ENCODE measurements at regions not wholly inside any gene's neighbourhood (a gene's known extent, or its start where the extent isn't known, plus 50 kb on each side); places are given as distances from the start of the nearest gene placed in this dataset.

- Mint-ChIP-seq H3K4me1 (ENCODE audit: low read depth) (no peaks in the 10 kb centered on the region), H3K27me3 (ENCODE audit: low read depth) (peaks cover 2% of the 10 kb centered on the region), H3K4me3 (ENCODE audit: unreplicated experiment) (no peak overlapping the region), H3K9me3 (ENCODE audit: low read depth) (no peaks in the 10 kb centered on the region), H3K36me3 (ENCODE audit: low read depth) (no peaks in the 10 kb centered on the region), H3K27ac (ENCODE audit: unreplicated experiment) (no peak overlapping the region)
- DNase-seq (ENCODE audit: low spot score), result no peak
- no peak for TF ChIP-seq CTCF (IDR thresholded peaks at IDR 0.05)
These were observed 104.6 kb upstream of the MAN2A1 start for GRCh38 chr5:109584986-109585599.

- no peaks in the 10 kb centered on the region for H3K4me1 Mint-ChIP-seq (ENCODE audit: low read depth)
- H3K4me3 Mint-ChIP-seq (ENCODE audit: unreplicated experiment), result no peak overlapping the region
- H3K9me3 Mint-ChIP-seq (ENCODE audit: low read depth), result peaks cover 11% of the 10 kb centered on the region
- no peak for TF ChIP-seq CTCF (IDR thresholded peaks at IDR 0.05)
- H3K27ac Mint-ChIP-seq (ENCODE audit: unreplicated experiment), result no peak overlapping the region
- no peaks in the 10 kb centered on the region for H3K27me3 Mint-ChIP-seq (ENCODE audit: low read depth)
- H3K36me3 Mint-ChIP-seq (ENCODE audit: low read depth), result peaks cover 2% of the 10 kb centered on the region
- DNase-seq (ENCODE audit: low spot score), result no peak
These were observed 109.5 kb upstream of the MAN2A1 start for GRCh38 chr5:109580225-109580624.

- no peak overlapping the region for H3K27ac Mint-ChIP-seq (ENCODE audit: unreplicated experiment)
- DNase-seq (ENCODE audit: low spot score), result no peak
- TF ChIP-seq CTCF (IDR thresholded peaks at IDR 0.05), result no peak
- H3K9me3 Mint-ChIP-seq (ENCODE audit: low read depth), result peaks cover 11% of the 10 kb centered on the region
- H3K27me3 Mint-ChIP-seq (ENCODE audit: low read depth), result no peaks in the 10 kb centered on the region
- no peak overlapping the region for H3K4me3 Mint-ChIP-seq (ENCODE audit: unreplicated experiment)
- no peaks in the 10 kb centered on the region for H3K4me1 Mint-ChIP-seq (ENCODE audit: low read depth)
- H3K36me3 Mint-ChIP-seq (ENCODE audit: low read depth), result peaks cover 2% of the 10 kb centered on the region
These were observed 114.2 kb upstream of the MAN2A1 start for GRCh38 chr5:109575506-109575905.

DNA sequence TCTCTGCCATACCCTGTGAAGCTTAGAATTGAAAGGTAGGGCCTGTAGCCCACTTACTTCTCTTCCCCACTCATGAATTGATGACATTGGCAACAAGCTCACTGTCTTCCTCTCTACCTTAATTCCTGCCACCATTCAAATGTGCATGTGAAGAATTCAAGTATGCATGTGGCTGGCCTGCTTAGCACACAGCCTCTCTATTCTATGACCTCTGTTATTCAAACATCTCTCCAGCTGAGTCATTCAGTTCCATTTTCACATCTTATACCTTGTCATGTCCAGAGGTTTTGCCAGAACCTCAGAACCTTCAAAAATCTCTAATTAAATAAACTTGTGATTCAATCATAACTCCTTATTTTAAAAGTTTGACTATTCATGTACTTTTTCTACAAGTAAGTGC, 114.7 kb upstream of the MAN2A1 start:
- Mint-ChIP-seq H3K4me1 (ENCODE audit: low read depth) (no peaks in the 10 kb centered on the region), H3K27me3 (ENCODE audit: low read depth) (no peaks in the 10 kb centered on the region), H3K36me3 (ENCODE audit: low read depth) (peaks cover 2% of the 10 kb centered on the region), H3K9me3 (ENCODE audit: low read depth) (peaks cover 11% of the 10 kb centered on the region), H3K4me3 (ENCODE audit: unreplicated experiment) (no peak overlapping the region), H3K27ac (ENCODE audit: unreplicated experiment) (no peak overlapping the region)
- TF ChIP-seq CTCF (IDR thresholded peaks at IDR 0.05), result no peak
- DNase-seq (ENCODE audit: low spot score), result no peak

DNA sequence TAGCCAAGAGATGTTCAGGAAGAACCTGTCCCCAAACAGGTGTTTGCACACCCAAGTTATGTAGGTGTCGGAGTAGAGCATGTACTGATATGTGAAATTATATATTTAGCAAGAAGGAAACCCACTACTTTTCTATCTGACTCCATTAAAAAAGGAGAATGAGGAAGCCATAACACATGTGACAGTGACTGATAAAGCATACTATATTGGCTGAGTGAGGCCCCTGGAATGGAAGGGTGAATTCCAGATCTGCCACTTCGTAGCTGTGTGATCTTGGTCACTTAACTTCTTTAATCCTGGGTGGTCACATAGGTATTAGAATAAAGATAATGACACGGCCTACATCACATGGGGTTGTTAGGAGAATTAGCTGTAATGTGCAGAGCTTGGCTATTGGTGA, 116.0 kb upstream of the MAN2A1 start:
- H3K27ac Mint-ChIP-seq (ENCODE audit: unreplicated experiment), result no peak overlapping the region
- H3K4me3 Mint-ChIP-seq (ENCODE audit: unreplicated experiment), result no peak overlapping the region
- DNase-seq (ENCODE audit: low spot score), result no peak
- H3K9me3 Mint-ChIP-seq (ENCODE audit: low read depth), result peaks cover 11% of the 10 kb centered on the region
- H3K4me1 Mint-ChIP-seq (ENCODE audit: low read depth), result no peaks in the 10 kb centered on the region
- no peak for TF ChIP-seq CTCF (IDR thresholded peaks at IDR 0.05)
- peaks cover 2% of the 10 kb centered on the region for H3K36me3 Mint-ChIP-seq (ENCODE audit: low read depth)
- no peaks in the 10 kb centered on the region for H3K27me3 Mint-ChIP-seq (ENCODE audit: low read depth)

Data from chondrocyte (in vitro differentiated cells).